A673 (cell line): ENCODE measurements at regions not wholly inside any gene's neighbourhood (a gene's known extent, or its start where the extent isn't known, plus 50 kb on each side); places are given as distances from the start of the nearest gene placed in this dataset.

Experiments used
- BruUV-seq: library from RNA; stranded (reverse); fragments of 400-500 nt; replicated peaks from 2 replicates; lab custom pipeline; 2021; lab: Mats Ljungman, UMichigan
- CTCF ChIA-PET: fragments of 300-600 bp; sonication (Branson Sonifier 250); formaldehyde crosslinking; loops from one replicate; lab custom pipeline; 2022; ENCODE audit warnings: antibody characterized with exemption; lab: Charles Lee
- POLR2A ChIA-PET: fragments of 300-600 bp; sonication (Branson Sonifier 250); formaldehyde crosslinking; loops from one replicate; lab custom pipeline; 2022; ENCODE audit warnings: antibody characterized with exemption; ENCODE audit not compliant: low non-redundant PET; lab: Charles Lee
- DNase-seq: peaks from one replicate; pipeline ENCODE4 v3.0.0-alpha.2; 2015; ENCODE audit warnings: low spot score
- H3K27ac ChIP-seq: fragments of 200-600 bp; sonication (generic); 2 replicates; pipeline ENCODE4 v1.5.1; 2016; ENCODE audit warnings: mixed run types, low read depth, mild to moderate bottlenecking, mixed read lengths, antibody characterized with exemption, low read length; ENCODE audit not compliant: poor library complexity, severe bottlenecking
- H3K27me3 ChIP-seq: fragments of 200-600 bp; sonication (generic); replicated peaks from 2 replicates; pipeline ENCODE4 v1.6.1; 2017; ENCODE audit warnings: mixed run types, low read depth, mild to moderate bottlenecking, mixed read lengths, antibody characterized with exemption, low read length; ENCODE audit not compliant: insufficient read depth, poor library complexity
- H3K36me3 ChIP-seq: fragments of 200-600 bp; sonication (generic); 2 replicates; pipeline ENCODE4 v1.6.1; 2016; ENCODE audit warnings: mixed run types, mild to moderate bottlenecking, mixed read lengths, antibody characterized with exemption, low read length; ENCODE audit not compliant: insufficient read depth, poor library complexity, severe bottlenecking
- H3K4me1 ChIP-seq: fragments of 200-600 bp; sonication (generic); 2 replicates; pipeline ENCODE4 v1.6.1; 2017; ENCODE audit warnings: mixed run types, mild to moderate bottlenecking, mixed read lengths, antibody characterized with exemption, low read length; ENCODE audit not compliant: insufficient read depth, poor library complexity, severe bottlenecking
- H3K4me3 ChIP-seq: fragments of 200-600 bp; sonication (generic); 2 replicates; pipeline ENCODE4 v1.5.1; 2016; ENCODE audit warnings: low read depth, mixed run types, mild to moderate bottlenecking, mixed read lengths, low read length; ENCODE audit not compliant: poor library complexity, severe bottlenecking
- H3K9me3 ChIP-seq: fragments of 200-600 bp; sonication (generic); 2 replicates; pipeline ENCODE4 v1.6.1; 2016; ENCODE audit warnings: mixed run types, low read depth, mild to moderate bottlenecking, mixed read lengths, antibody characterized with exemption, low read length; ENCODE audit not compliant: poor library complexity, severe bottlenecking
- EZH2 ChIP-seq: fragments of 200-600 bp; sonication (generic); IDR thresholded peaks from 2 replicates; pipeline ENCODE4 v1.6.1; 2017; ENCODE audit warnings: borderline replicate concordance, low read depth, mild to moderate bottlenecking, mixed read lengths, antibody characterized with exemption, low read length; ENCODE audit not compliant: poor library complexity, severe bottlenecking
- intact Hi-C: fragments of 100-400 bp; cut with micrococcal nuclease; formaldehyde crosslinking; loops from one replicate; pipeline ENCODE4 v1.10.0; 2022; ENCODE audit not compliant: unreplicated experiment
- TF ChIP-seq, protein P1 (sequence below): fragments of 300-800, 200-600 bp; sonication (generic); conservative IDR thresholded peaks from 2 replicates; pipeline ENCODE4 v1.5.1; 2017; ENCODE audit warnings: low read depth, mild to moderate bottlenecking, antibody characterized with exemption, low read length, moderate library complexity, mixed read lengths

DNA sequence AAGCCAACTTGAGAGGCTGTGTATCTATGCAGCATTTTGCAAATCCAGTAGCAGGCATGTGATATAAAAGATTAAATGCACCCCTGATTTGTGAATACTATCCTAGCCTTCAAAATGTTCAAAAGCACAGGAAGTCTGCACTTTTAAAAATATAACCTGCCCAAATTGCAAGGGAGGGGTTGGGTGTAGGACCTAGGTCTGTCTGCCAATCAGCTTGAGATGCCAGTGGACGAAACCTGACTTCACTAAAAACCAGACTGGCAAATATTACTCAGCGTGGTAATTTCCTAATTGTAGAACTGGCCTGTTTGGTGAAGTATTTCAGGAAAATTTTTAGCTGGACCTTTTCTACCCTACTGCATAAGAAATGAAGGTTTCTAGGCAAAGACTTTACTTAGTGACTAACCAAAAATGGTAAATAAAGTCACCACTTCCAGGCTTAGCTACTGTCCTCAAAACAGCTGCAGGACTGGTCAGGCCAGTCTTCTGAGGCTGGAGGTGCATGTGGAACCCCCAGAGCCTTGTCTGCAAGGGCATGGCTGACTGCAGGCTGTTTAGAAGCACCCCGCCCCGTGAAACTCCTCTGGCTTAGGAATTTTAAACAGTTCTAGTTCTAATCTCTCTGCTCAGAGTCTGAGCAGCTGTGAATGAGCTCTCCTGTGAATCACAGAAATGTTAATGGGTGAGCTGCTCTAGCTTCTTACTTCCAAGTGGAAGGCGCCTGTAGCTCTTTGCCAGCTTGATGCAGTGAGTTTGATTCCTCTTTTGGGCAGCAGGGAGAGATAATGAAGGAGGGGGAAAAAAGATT is 104.4 kb upstream of the ESR1 start:
- no peak overlapping the region for H3K27ac ChIP-seq
- DNase-seq: no peak
- intact Hi-C loops: no loop called here
- no peak for TF ChIP-seq EZH2
- TF ChIP-seq, protein P1, sequence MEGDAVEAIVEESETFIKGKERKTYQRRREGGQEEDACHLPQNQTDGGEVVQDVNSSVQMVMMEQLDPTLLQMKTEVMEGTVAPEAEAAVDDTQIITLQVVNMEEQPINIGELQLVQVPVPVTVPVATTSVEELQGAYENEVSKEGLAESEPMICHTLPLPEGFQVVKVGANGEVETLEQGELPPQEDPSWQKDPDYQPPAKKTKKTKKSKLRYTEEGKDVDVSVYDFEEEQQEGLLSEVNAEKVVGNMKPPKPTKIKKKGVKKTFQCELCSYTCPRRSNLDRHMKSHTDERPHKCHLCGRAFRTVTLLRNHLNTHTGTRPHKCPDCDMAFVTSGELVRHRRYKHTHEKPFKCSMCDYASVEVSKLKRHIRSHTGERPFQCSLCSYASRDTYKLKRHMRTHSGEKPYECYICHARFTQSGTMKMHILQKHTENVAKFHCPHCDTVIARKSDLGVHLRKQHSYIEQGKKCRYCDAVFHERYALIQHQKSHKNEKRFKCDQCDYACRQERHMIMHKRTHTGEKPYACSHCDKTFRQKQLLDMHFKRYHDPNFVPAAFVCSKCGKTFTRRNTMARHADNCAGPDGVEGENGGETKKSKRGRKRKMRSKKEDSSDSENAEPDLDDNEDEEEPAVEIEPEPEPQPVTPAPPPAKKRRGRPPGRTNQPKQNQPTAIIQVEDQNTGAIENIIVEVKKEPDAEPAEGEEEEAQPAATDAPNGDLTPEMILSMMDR: no peak
- no peaks in the 10 kb centered on the region for H3K9me3 ChIP-seq
- H3K4me3 ChIP-seq: no peak overlapping the region
- no TSS peak for BruUV-seq
- ChIA-PET POLR2A (no interaction called here), CTCF (no interaction called here)
- H3K36me3 ChIP-seq: no peaks in the 10 kb centered on the region
- no peaks in the 10 kb centered on the region for H3K4me1 ChIP-seq
- peaks cover 16% of the 10 kb centered on the region for H3K27me3 ChIP-seq

DNA sequence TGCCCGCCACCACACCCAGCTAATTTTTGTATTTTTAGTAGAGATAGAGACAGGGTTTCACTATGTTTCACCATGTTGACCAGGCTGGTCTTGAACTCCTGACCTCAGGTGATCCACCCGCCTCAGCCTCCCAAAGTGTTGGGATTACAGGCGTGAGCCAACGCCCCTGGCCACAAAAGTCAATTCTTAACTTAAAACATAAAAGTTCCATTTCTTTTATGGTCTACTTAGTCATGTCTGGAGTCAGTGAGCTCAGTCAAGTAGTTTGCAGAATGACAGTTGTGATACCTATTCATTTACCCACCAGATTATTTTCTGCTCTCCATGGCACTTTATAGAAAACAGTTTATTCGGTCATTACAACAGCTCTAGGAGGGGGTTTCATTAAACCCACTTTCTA is 103.1 kb upstream of the ESR1 start:
- POLR2A ChIA-PET: no interaction called here
- Histone ChIP-seq H3K27ac (no peak overlapping the region), H3K4me3 (no peak overlapping the region), H3K9me3 (no peaks in the 10 kb centered on the region), H3K36me3 (no peaks in the 10 kb centered on the region), H3K27me3 (peaks cover 16% of the 10 kb centered on the region), H3K4me1 (no peaks in the 10 kb centered on the region)
- no TSS peak for BruUV-seq
- CTCF ChIA-PET: no interaction called here
- intact Hi-C loops: no loop called here
- DNase-seq: no peak
- no peak for TF ChIP-seq EZH2
- TF ChIP-seq, protein P1: no peak

GRCh38 chr6:151705993-151706733 is 101.3 kb upstream of the ESR1 start:
- ChIA-PET CTCF (no interaction called here), POLR2A (no interaction called here)
- TF ChIP-seq, protein P1: no peak
- TF ChIP-seq EZH2: no peak
- H3K4me3 ChIP-seq: no peak overlapping the region
- no peaks in the 10 kb centered on the region for H3K36me3 ChIP-seq
- no peak overlapping the region for H3K27ac ChIP-seq
- BruUV-seq: no TSS peak
- no peaks in the 10 kb centered on the region for H3K9me3 ChIP-seq
- no peaks in the 10 kb centered on the region for H3K4me1 ChIP-seq
- peaks cover 16% of the 10 kb centered on the region for H3K27me3 ChIP-seq
- no peak for DNase-seq
- intact Hi-C loops: no loop called here
